Gastrocnemius medialis (tissue), 4 donors: ENCODE measurements at regions not wholly inside any gene's neighbourhood (a gene's known extent, or its start where the extent isn't known, plus 50 kb on each side); places are given as distances from the start of the nearest gene placed in this dataset.

Experiments
- POLR2A ChIP-seq, 2 donors: fragments of 450-650 bp; IDR thresholded peaks; one replicate each; pipeline ENCODE4 v1.6.1; 2017; ENCODE audit warnings: antibody characterized with exemption in 2 of 2, mild to moderate bottlenecking in 2 of 2, moderate library complexity in 2 of 2
- TF ChIP-seq, protein P1 (sequence below), 5 experiments: fragments of 450-650 bp in 3 of 5; fragments of 200-600 bp in 2 of 5; sonication (generic) in 2 of 5; IDR thresholded peaks in 4 of 5; conservative IDR thresholded peaks in 1 of 5; 1 replicate in 4 of 5; 2 replicates in 1 of 5; pipeline ENCODE4 v1.5.1; 2016 to 2019; ENCODE audit warnings: antibody characterized with exemption in 5 of 5, mild to moderate bottlenecking in 3 of 5, moderate library complexity in 3 of 5

DNA sequence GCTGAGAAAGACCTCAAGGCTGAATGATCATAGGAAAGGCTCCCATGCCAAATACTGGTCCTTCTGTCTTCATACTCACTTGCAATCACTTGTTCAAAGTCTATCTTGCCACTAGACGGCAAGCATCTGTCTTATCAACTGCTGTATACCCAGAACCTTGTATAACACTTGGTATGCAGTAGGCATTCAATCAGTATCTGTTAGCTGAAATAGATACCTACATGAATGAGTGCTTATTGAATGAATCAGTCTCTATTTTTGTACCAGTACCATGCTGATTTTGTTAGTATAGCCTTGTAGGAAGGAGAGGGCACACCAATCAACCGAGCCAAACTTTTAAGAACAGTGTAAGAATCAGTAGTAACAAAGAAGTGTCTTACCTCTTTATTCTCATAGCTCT, 80.6 kb downstream of the NIBAN1 start:
- no peak for TF ChIP-seq POLR2A (IDR thresholded peaks at IDR 0.05)
- TF ChIP-seq, protein P1, sequence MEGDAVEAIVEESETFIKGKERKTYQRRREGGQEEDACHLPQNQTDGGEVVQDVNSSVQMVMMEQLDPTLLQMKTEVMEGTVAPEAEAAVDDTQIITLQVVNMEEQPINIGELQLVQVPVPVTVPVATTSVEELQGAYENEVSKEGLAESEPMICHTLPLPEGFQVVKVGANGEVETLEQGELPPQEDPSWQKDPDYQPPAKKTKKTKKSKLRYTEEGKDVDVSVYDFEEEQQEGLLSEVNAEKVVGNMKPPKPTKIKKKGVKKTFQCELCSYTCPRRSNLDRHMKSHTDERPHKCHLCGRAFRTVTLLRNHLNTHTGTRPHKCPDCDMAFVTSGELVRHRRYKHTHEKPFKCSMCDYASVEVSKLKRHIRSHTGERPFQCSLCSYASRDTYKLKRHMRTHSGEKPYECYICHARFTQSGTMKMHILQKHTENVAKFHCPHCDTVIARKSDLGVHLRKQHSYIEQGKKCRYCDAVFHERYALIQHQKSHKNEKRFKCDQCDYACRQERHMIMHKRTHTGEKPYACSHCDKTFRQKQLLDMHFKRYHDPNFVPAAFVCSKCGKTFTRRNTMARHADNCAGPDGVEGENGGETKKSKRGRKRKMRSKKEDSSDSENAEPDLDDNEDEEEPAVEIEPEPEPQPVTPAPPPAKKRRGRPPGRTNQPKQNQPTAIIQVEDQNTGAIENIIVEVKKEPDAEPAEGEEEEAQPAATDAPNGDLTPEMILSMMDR (IDR thresholded peaks at IDR 0.05 in 4 of 5, conservative IDR thresholded peaks at IDR 0.05 in 1 of 5): no peak
